ENCODE measurements at regions not wholly inside any gene's neighbourhood (a gene's known extent, or its start where the extent isn't known, plus 50 kb on each side); places are given as distances from the start of the nearest gene placed in this dataset.
A peak's percentile ranks its signal among the peaks of the same experiment; 100 is the strongest.
"Not testable (repeated sequence)": the region's sequence is repeated elsewhere in the genome, so short reads cannot be mapped to it uniquely, and the experiment has no call there.

DNA sequence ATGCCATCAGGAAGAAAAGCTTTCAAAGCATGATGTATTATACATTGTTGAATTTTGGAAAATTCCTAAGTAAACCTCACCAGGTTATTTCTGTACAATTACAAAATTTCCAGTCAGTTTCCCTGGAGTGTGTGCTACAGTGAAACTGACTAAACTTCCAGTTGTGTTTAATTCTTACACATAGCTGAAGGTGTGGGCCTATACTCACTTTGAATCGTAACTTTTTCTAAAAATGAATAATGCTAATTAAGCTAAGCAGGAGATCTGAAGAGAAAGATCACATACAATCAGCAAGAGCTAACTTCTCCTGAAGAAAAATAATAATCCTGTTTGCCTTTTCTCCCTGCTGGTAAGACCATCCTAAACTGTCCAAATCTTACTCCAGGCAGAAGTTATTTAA, 537.2 kb upstream of the PBX1 start:
- no peak for ATAC-seq

DNA sequence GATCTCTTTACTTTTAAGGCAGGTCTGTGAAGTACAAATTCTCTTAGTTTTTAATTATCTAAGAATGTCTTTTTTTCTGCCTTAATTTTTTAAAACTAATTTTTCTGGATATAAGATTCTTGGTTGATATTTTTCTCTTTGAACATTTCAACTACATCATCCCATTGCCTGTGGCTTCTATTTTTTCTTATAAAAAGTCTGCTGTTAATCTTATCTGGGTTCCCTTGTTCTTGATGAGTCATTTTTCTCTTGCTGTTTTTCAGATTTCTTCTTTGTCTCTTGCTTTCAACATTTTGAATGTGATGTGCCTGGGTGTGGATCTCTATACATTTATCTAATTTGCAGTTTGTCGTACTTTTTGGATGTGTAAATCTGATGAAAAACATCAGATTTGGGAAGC, 525.2 kb upstream of the PBX1 start:
- no peak for ATAC-seq

- no peak for ATAC-seq
These were observed 518.2 kb upstream of the PBX1 start for GRCh38 chr1:164040754-164041153.

- no peak for ATAC-seq
These were observed 507.2 kb upstream of the PBX1 start for GRCh38 chr1:164051782-164052181.

- ATAC-seq: no peak
These were observed 504.7 kb upstream of the PBX1 start for GRCh38 chr1:164054331-164054730.

GRCh38 chr1:164058198-164058597, 500.8 kb upstream of the PBX1 start:
- no peak for ATAC-seq

DNA sequence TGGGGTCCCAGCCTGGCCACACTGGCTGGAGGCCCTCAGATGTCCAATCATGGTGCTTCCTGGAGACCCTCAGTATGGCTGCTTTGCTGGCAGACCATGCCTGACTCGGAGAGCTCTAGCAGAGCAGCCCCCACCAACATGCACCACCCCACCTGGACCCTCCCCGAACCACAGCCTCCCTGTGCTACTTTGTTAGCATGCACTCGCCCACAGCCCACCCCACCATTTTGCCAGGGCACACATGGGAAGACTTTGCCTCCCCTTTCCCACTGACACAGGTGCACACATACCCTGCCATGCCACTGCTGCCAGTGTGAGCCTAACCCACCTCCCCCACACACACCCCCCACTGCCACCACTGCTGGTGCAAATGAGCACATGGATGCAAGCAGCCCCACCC, 497.5 kb upstream of the PBX1 start:
- no peak for ATAC-seq

- ATAC-seq: no peak
These were observed 494.5 kb upstream of the PBX1 start for GRCh38 chr1:164064501-164064900.

DNA sequence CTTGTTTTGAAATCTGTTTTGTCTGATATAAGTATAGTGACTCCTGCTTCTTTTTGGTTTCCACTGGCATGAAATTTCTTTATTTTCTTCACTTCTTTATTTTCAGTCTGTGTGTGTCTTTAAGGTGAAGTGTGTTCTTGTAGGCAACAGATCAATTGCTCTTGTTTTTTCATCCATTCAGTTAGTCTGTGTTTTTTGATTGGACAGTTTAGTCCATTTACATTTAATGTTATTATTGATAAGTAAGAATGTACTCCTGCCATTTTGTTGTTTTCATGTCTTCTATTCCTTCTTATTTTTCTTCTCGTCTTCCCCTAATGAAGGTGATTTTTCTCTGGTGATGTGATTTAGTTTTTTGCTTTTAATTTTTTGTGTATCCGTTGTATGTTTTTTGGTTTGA, 487.7 kb upstream of the PBX1 start:
- no peak for ATAC-seq

DNA sequence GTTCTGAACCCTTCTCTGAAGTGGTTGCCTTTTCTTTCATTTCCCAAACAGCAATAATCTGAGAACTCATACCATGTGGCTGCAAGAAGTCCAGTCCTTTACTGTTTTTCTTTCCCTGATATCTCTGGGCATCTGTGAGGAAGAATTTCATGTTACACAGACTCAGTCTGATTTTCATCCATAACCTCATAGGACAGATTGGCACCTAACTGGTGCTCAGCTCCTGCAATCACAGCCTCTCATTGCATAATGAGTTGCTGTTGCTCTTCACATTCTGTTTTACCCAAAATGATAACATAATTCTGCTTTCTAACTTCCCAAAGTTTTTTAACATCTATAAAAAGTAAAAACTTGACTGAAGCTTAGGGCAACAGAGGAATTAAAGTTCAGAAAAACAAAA, 472.2 kb upstream of the PBX1 start:
- no peak for ATAC-seq

DNA sequence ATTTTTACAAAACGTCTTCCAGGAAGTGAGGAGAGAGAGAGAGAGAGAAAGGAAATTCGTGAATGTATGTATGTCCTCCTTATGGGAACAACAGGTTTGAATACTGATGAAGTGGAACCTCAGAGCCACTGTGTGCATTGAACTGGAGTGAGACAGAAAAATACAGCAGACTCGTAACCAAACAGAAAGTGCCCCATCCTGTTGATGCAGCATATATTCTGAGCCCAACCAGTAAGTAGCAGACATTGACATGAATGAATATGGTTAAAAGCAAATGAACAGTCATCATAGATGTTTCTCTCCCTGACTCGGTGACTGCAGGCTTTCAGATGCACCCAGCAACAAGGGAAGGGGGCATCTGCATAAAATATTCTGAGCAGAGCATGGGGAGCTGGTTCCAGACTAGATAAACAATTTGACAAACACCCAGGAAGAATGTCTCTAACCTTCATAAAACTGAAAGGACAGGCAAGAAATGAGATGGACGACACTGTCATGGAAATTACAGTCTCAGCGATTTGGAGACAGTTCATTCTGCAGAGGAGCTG, 471.0 kb upstream of the PBX1 start:
- ATAC-seq: no peak

GRCh38 chr1:164092603-164093353, 466.2 kb upstream of the PBX1 start:
- no peak for ATAC-seq

DNA sequence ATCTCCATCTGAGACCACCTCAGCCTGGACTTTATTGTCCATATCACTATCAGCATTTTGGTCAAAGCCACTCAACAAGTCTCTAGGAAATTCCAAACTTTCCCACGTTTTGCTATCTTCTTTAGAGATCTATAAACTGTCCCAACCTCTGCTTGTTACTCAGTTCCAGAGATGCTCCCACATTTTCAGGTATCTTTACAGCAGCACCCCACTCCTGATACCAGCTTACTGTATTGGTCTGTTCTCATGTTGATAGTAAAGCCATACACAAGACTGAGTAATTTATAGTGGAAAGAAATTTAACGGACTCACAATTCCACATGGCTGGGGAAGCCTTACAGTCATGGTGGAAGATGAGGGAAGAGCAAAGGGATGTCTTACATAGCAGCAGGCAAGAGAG, 465.4 kb upstream of the PBX1 start:
- ATAC-seq: no peak

- ATAC-seq: no peak
These were observed 457.2 kb upstream of the PBX1 start for GRCh38 chr1:164101802-164102201.

GRCh38 chr1:164131949-164132348, 427.0 kb upstream of the PBX1 start:
- ATAC-seq: no peak

GRCh38 chr1:164137273-164137925, 421.6 kb upstream of the PBX1 start:
- ATAC-seq: no peak

DNA sequence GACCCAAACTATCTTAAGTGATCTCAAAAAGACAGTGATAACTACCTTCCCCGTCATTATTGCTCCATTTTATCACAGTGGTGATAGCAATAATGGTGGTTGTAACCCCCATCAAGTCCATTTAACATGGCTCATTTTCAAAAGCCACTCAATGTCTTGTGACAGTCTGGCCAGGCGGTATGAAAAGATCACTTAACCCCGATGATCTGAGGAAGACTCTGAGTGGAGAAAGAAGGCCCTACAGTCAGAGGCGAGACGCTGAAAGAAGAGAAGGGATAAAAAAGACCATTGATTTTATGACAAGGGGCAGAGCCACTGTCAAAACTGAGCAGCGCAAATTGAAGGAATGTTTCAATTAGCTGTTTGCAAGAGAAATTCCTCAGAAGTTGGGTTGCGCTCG, 417.2 kb upstream of the PBX1 start:
- ATAC-seq: no peak

DNA sequence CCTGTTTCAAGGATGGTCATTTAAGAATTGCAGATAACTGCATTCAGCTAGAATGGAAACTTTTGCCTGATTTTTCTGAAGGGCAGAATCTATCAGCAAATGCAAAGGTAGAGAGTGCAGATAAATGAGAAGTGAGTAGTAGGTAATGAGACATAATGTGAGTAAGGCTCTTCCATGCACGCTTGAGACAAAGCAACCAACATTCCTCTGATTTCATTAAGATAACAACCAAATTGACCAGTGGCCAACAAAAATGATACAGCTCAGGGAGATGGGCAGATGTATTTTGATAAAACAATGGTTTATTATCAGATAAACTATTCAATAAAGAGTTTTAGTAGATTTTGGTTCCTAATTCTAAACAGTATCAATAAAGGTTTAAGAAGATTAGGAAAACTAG, 404.4 kb upstream of the PBX1 start:
- no peak for ATAC-seq

DNA sequence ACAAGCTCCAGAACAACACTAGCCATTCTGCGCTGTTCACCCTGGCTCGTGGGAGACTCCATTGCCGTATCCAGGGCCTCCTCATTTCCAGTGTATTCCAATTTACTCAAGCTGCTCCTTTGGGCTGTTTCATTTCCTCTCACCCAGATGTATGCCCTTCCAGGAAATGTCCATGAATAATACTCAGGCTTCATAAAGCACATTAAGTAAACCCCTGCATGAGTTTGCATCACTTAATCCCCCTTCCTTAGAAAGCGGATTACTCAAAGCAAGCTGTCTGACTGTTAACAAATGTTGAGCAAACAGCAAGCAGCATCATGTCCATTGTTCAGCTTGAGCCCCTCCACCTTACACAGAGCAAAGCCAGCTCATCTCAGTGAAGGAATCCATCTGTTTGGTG, 403.6 kb upstream of the PBX1 start:
- peak; percentile 48 for ATAC-seq

GRCh38 chr1:164163289-164163849, 395.6 kb upstream of the PBX1 start:
- no peak for ATAC-seq

DNA sequence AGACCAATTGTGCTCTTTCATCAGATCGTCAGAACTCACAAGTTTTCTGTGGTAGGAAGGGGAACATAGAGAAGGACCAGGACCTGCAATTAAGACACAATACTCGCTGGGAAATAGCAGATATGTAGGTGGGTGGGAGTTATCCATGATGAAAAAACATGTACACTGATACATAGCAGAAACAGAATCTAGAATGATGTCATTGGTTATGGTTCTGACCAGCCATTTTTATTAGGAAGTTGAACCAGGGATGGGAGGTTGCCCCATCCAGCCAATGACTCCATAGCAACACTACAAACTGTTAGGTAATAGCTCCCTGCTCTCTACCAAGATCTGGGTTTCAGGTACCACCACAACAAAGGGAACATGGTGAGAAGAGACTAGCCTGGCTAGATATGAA, 393.5 kb upstream of the PBX1 start:
- ATAC-seq: no peak

- not testable (repeated sequence) for ATAC-seq
These were observed 392.5 kb upstream of the PBX1 start for GRCh38 chr1:164166454-164166853.

DNA sequence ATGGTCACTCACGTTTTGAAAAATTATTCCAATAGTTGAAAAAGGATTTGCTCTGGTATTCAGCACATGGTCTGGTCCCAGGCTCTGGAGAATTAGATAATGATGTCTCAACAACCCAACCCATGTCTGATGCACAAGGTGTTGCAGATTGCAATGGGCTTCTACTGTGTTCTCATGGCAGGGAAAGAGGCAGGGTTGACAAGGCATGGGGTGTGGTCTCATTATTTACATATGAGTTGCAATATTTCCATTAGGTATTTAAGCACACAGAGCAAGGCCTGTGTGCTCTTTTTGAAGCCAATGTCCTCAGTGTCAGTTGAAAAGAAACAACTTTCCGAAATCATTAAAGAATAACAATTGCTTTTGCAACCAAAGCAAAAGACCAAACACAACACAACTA, 381.9 kb upstream of the PBX1 start:
- no peak for ATAC-seq

DNA sequence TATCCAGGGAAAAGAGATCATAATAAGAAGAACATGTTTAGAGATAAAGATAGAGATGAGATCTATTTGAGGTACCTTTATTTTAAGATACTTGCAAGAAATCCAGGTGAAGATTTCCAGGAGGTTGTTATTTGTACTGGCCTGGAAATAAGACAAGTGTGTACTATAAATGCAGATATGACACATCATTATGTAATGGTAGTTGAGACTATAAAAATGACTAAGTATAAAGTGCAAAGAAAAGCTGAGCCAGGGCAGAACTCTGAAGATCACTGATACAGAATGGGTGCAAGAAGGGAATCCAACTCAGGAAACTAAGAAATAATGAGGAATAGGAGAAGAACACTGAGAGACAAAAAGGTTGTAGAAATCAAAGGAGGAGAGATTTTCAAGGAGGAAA, 378.2 kb upstream of the PBX1 start:
- peak; percentile 45 for ATAC-seq

All from esophagus mucosa (tissue), 1 donor.